HEK293 (cell line): ENCODE measurements at regions not wholly inside any gene's neighbourhood (a gene's known extent, or its start where the extent isn't known, plus 50 kb on each side); places are given as distances from the start of the nearest gene placed in this dataset.

Experiments
- CTCF ChIP-seq: fragments of 450-650 bp; formaldehyde crosslinking; IDR thresholded peaks from 2 replicates; pipeline ENCODE4 v1.5.1; 2016; ENCODE audit warnings: missing biosample characterization, missing genetic modification characterization
- MYNN ChIP-seq: fragments of 450-650 bp; formaldehyde crosslinking; IDR thresholded peaks from 2 replicates; pipeline ENCODE4 v1.5.1; 2016; ENCODE audit warnings: missing biosample characterization, missing genetic modification characterization, borderline replicate concordance
- PRDM1 ChIP-seq: fragments of 450-650 bp; formaldehyde crosslinking; IDR thresholded peaks from 2 replicates; pipeline ENCODE4; 2016; ENCODE audit warnings: missing biosample characterization, missing genetic modification characterization
- TRIM28 ChIP-seq: IDR thresholded peaks from 2 replicates; pipeline ENCODE4 v1.6.1; 2011; ENCODE audit warnings: low read length, control low read depth, borderline replicate concordance
- ZNF133 ChIP-seq: fragments of 450-650 bp; formaldehyde crosslinking; IDR thresholded peaks from 2 replicates; pipeline ENCODE4 v1.5.1; 2016; ENCODE audit warnings: missing biosample characterization, missing genetic modification characterization
- ZNF175 ChIP-seq: fragments of 450-650 bp; formaldehyde crosslinking; IDR thresholded peaks from 2 replicates; pipeline ENCODE4 v1.5.1; 2016; ENCODE audit warnings: missing biosample characterization, missing genetic modification characterization
- ZNF423 ChIP-seq: fragments of 450-650 bp; formaldehyde crosslinking; IDR thresholded peaks from 2 replicates; pipeline ENCODE4 v1.5.1; 2016; ENCODE audit warnings: missing biosample characterization, missing genetic modification characterization
- ZNF561 ChIP-seq: fragments of 450-650 bp; IDR thresholded peaks from 2 replicates; pipeline ENCODE4 v1.5.1; 2018; ENCODE audit warnings: missing biosample characterization, missing genetic modification characterization, borderline replicate concordance

- TF ChIP-seq TRIM28: no peak
- no peak for TF ChIP-seq MYNN (tag by site-specific recombination)
- no peak for TF ChIP-seq CTCF (tag by site-specific recombination)
- TF ChIP-seq ZNF133 (tag by site-specific recombination): no peak
- no peak for TF ChIP-seq ZNF423
- TF ChIP-seq PRDM1: no peak
- TF ChIP-seq ZNF561 (tag by site-specific recombination): no peak
- no peak for TF ChIP-seq ZNF175 (tag by site-specific recombination)
Measured at GRCh38 chr14:106055289-106055688, 528.9 kb downstream of the TMEM121 start.
